ENCODE measurements at regions not wholly inside any gene's neighbourhood (a gene's known extent, or its start where the extent isn't known, plus 50 kb on each side); places are given as distances from the start of the nearest gene placed in this dataset.

- no peak for TF ChIP-seq CTCF (IDR thresholded peaks at IDR 0.05; ENCODE audit: low read depth, low read length, poor library complexity, severe bottlenecking)
- TF ChIP-seq EZH2phosphoT487 (IDR thresholded peaks at IDR 0.05; ENCODE audit: borderline replicate concordance, low read length) = no peak
These were observed 712.5 kb downstream of the MCTP2 start for GRCh38 chr15:94943888-94944287.

Data from DOHH2 (cell line).